Activated CD8-positive, alpha-beta T cell treated with anti-CD3 and anti-CD28 coated beads for 36 hours (primary cell): ENCODE measurements at regions not wholly inside any gene's neighbourhood (a gene's known extent, or its start where the extent isn't known, plus 50 kb on each side); places are given as distances from the start of the nearest gene placed in this dataset.

Experiments
- ATAC-seq: fragments of 200-7000 bp; cut with Tn5 transposase; one replicate; pipeline ENCODE4 v1.10.0; 2021; ENCODE audit warnings: mild to moderate bottlenecking, moderate library complexity
- CTCF ChIA-PET: fragments of 350-600 bp; sonication (Branson Sonifier 250); formaldehyde crosslinking; loops from one replicate; lab custom pipeline; 2021; ENCODE audit warnings: antibody characterized with exemption; lab: Charles Lee
- POLR2A ChIA-PET: fragments of 350-600 bp; sonication (Branson Sonifier 250); formaldehyde crosslinking; loops from one replicate; lab custom pipeline; 2021; ENCODE audit warnings: antibody characterized with exemption; lab: Charles Lee
- DNase-seq: peaks from one replicate; pipeline ENCODE4 v3.0.0-alpha.2; 2020
- H3K27ac Mint-ChIP-seq: one replicate; pipeline ENCODE4 v1.8.0; 2021; ENCODE audit warnings: mild to moderate bottlenecking, mixed read lengths
- H3K27me3 Mint-ChIP-seq: one replicate; pipeline ENCODE4 v1.8.0; 2021; ENCODE audit warnings: mixed read lengths
- H3K36me3 Mint-ChIP-seq: one replicate; pipeline ENCODE4 v1.8.0; 2021; ENCODE audit warnings: low read depth, mixed read lengths
- H3K4me1 Mint-ChIP-seq: one replicate; pipeline ENCODE4 v1.8.0; 2021; ENCODE audit warnings: low read depth, mixed read lengths
- H3K4me3 Mint-ChIP-seq: one replicate; pipeline ENCODE4 v1.8.0; 2021; ENCODE audit warnings: mild to moderate bottlenecking, moderate library complexity, mixed read lengths
- H3K9me3 Mint-ChIP-seq: one replicate; pipeline ENCODE4 v1.8.0; 2021; ENCODE audit warnings: mixed read lengths
- CTCF ChIP-seq: fragments of 200-600 bp; IDR thresholded peaks from one replicate; pipeline ENCODE4 v1.8.0; 2022; ENCODE audit warnings: antibody characterized with exemption, mild to moderate bottlenecking
- intact Hi-C: fragments of 100-400 bp; cut with micrococcal nuclease; formaldehyde crosslinking; loops from one replicate; pipeline ENCODE4 v1.10.0; 2022

DNA sequence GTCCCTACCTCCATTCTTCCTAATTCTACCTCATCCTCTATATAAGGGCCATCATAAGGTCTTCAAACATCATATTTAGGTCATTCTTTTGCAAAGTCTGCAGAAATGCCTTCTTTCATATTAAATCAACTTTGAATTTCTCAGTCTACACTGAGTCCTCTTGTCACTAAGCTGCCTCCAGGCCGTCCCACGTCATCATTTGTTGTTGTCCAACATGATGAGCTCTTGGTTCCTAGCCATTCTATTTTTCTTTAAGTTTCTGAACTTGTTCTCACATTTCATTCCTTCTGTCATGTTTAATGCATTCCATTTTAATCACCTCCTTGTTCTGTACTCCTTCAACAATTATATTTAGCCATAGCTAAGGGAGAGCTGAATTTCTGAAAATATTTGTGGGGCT is 59.2 kb upstream of the PGR start:
- ChIA-PET CTCF (interaction anchor here (0.6 kb wide), 1 partner anchor 876 kb away, joined by 3 read pairs; no protein-coding TSS in a partner anchor), POLR2A (no interaction called here)
- no peak for TF ChIP-seq CTCF

GRCh38 chr11:101188173-101188572 is 58.6 kb upstream of the PGR start:
- Mint-ChIP-seq H3K4me3 (no peak overlapping the region), H3K4me1 (no peaks in the 10 kb centered on the region), H3K27me3 (no peaks in the 10 kb centered on the region), H3K27ac (no peak overlapping the region), H3K9me3 (peaks cover 4% of the 10 kb centered on the region), H3K36me3 (no peaks in the 10 kb centered on the region)
- ATAC-seq (no peak), DNase-seq (no peak)
- ChIA-PET POLR2A (no interaction called here), CTCF (no interaction called here)
- intact Hi-C loops, result no loop called here
- TF ChIP-seq CTCF, result no peak

More for the DNA sequence above, 59.2 kb upstream of the PGR start:
- H3K9me3 Mint-ChIP-seq, result peaks cover 5% of the 10 kb centered on the region
- H3K27me3 Mint-ChIP-seq, result no peaks in the 10 kb centered on the region
- no peak overlapping the region for H3K27ac Mint-ChIP-seq
- H3K4me3 Mint-ChIP-seq, result no peak overlapping the region
- no peak for DNase-seq
- no peaks in the 10 kb centered on the region for H3K4me1 Mint-ChIP-seq
- no peak for ATAC-seq
- no peaks in the 10 kb centered on the region for H3K36me3 Mint-ChIP-seq
- intact Hi-C loops, result no loop called here

GRCh38 chr11:101187748-101188147 is 58.1 kb upstream of the PGR start:
- POLR2A ChIA-PET, result no interaction called here
- Mint-ChIP-seq H3K36me3 (no peaks in the 10 kb centered on the region), H3K27me3 (no peaks in the 10 kb centered on the region), H3K9me3 (peaks cover 2% of the 10 kb centered on the region), H3K4me3 (no peak overlapping the region), H3K27ac (no peak overlapping the region), H3K4me1 (no peaks in the 10 kb centered on the region)
- DNase-seq (no peak), ATAC-seq (no peak)
- CTCF ChIA-PET, result no interaction called here
- TF ChIP-seq CTCF, result no peak
- intact Hi-C loops, result no loop called here

- TF ChIP-seq CTCF, result no peak
- no peaks in the 10 kb centered on the region for H3K36me3 Mint-ChIP-seq
- peaks cover 2% of the 10 kb centered on the region for H3K9me3 Mint-ChIP-seq
- H3K4me3 Mint-ChIP-seq, result no peak overlapping the region
- H3K4me1 Mint-ChIP-seq, result no peaks in the 10 kb centered on the region
- no peak overlapping the region for H3K27ac Mint-ChIP-seq
- DNase-seq, result no peak
- POLR2A ChIA-PET, result interaction anchor here (0.6 kb wide), 1 partner anchor 248 kb away, joined by 3 read pairs; no protein-coding TSS in a partner anchor
- intact Hi-C loops, result no loop called here
- CTCF ChIA-PET, result no interaction called here
- H3K27me3 Mint-ChIP-seq, result no peaks in the 10 kb centered on the region
- ATAC-seq, result no peak
Measured at GRCh38 chr11:101185985-101186384, 56.4 kb upstream of the PGR start.

GRCh38 chr11:101182467-101182866 is 52.9 kb upstream of the PGR start:
- ChIA-PET CTCF (no interaction called here), POLR2A (no interaction called here)
- no peak overlapping the region for H3K4me3 Mint-ChIP-seq
- H3K27me3 Mint-ChIP-seq, result no peaks in the 10 kb centered on the region
- H3K4me1 Mint-ChIP-seq, result no peaks in the 10 kb centered on the region
- intact Hi-C loops, result no loop called here
- ATAC-seq (no peak), DNase-seq (no peak)
- TF ChIP-seq CTCF, result no peak
- no peak overlapping the region for H3K27ac Mint-ChIP-seq
- H3K36me3 Mint-ChIP-seq, result no peaks in the 10 kb centered on the region
- H3K9me3 Mint-ChIP-seq, result no peaks in the 10 kb centered on the region
